HEK293 (cell line): ENCODE measurements at regions not wholly inside any gene's neighbourhood (a gene's known extent, or its start where the extent isn't known, plus 50 kb on each side); places are given as distances from the start of the nearest gene placed in this dataset.

Experiments used
- YY1 ChIP-seq: fragments of 450-650 bp; formaldehyde crosslinking; IDR thresholded peaks from 2 replicates; pipeline ENCODE4 v1.5.1; 2018; ENCODE audit warnings: missing biosample characterization, missing genetic modification characterization
- ZBTB7A ChIP-seq: fragments of 450-650 bp; formaldehyde crosslinking; IDR thresholded peaks from 2 replicates; pipeline ENCODE4 v1.5.1; 2016; ENCODE audit warnings: low read depth, missing biosample characterization, missing genetic modification characterization
- ZNF114 ChIP-seq: fragments of 450-650 bp; formaldehyde crosslinking; IDR thresholded peaks from 2 replicates; pipeline ENCODE4 v1.5.0; 2017; ENCODE audit warnings: missing biosample characterization, missing genetic modification characterization
- ZNF184 ChIP-seq: fragments of 450-650 bp; IDR thresholded peaks from 2 replicates; pipeline ENCODE4 v1.5.1; 2018; ENCODE audit warnings: missing biosample characterization, mild to moderate bottlenecking, missing genetic modification characterization
- ZNF23 ChIP-seq: fragments of 450-650 bp; formaldehyde crosslinking; IDR thresholded peaks from 2 replicates; pipeline ENCODE4 v1.5.1; 2016; ENCODE audit warnings: missing biosample characterization, missing genetic modification characterization, borderline replicate concordance
- ZNF521 ChIP-seq: fragments of 450-650 bp; formaldehyde crosslinking; IDR thresholded peaks from 2 replicates; pipeline ENCODE4 v1.5.1; 2017; ENCODE audit warnings: missing biosample characterization, mild to moderate bottlenecking, missing genetic modification characterization
- ZSCAN23 ChIP-seq: fragments of 450-650 bp; formaldehyde crosslinking; IDR thresholded peaks from 2 replicates; pipeline ENCODE4 v1.5.1; 2016; ENCODE audit warnings: missing biosample characterization, missing genetic modification characterization
- TF ChIP-seq, protein P1 (sequence below): fragments of 450-650 bp; formaldehyde crosslinking; optimal IDR thresholded peaks from 2 replicates; pipeline ENCODE3; 2016; ENCODE audit warnings: missing biosample characterization, mild to moderate bottlenecking, missing genetic modification characterization
- TF ChIP-seq, protein P2 (sequence below): fragments of 450-650 bp; formaldehyde crosslinking; IDR thresholded peaks from 2 replicates; pipeline ENCODE4 v1.5.1; 2016; ENCODE audit warnings: missing biosample characterization, missing genetic modification characterization
- TF ChIP-seq, protein P3 (sequence below): fragments of 450-650 bp; formaldehyde crosslinking; conservative IDR thresholded peaks from 2 replicates; pipeline ENCODE4 v1.5.1; 2016; ENCODE audit warnings: low read depth, missing biosample characterization, missing genetic modification characterization
- TF ChIP-seq, protein P4 (sequence below): fragments of 450-650 bp; formaldehyde crosslinking; IDR thresholded peaks from 2 replicates; pipeline ENCODE4 v1.5.1; 2016; ENCODE audit warnings: missing biosample characterization, missing genetic modification characterization
- TF ChIP-seq, protein P5 (sequence below): fragments of 450-650 bp; IDR thresholded peaks from 2 replicates; pipeline ENCODE4 v1.5.1; 2018; ENCODE audit warnings: missing biosample characterization, mild to moderate bottlenecking, missing genetic modification characterization

DNA sequence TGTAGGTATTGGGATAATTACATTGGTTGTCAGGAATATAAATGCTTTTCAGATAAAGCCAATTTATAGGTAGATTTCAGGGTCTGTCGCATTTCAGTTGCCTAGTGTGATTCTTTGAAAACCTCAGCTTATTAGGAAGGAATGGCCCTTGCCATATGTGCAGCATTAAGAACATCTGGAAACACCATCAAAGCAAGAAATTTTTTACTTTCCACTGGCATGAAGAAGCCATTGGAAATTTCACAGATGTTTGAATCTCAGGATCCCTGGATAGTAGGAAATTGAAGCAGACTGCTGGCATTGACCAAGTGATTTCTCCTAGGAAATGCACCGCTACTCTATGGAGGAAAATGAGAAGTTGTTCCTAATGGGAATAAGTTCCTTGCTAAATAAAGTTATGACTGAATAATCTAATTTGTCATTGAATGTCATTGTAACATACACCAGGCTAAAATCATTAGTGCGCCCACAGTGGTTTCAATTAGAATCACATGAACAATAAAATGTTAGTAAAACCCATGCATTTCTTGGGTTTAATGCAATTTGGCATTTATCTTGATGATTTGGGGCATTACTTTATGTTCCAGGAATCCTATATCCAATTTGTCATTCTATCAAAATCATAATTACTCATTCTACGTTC, 950.1 kb downstream of the EPHA7 start:
- TF ChIP-seq ZNF23 (no peak), YY1 (no peak), ZBTB7A (no peak), ZNF521 (no peak), ZNF114 (no peak), ZSCAN23 (tag by site-specific recombination) (no peak), ZNF184 (tag by site-specific recombination) (no peak)
- TF ChIP-seq, protein P1, sequence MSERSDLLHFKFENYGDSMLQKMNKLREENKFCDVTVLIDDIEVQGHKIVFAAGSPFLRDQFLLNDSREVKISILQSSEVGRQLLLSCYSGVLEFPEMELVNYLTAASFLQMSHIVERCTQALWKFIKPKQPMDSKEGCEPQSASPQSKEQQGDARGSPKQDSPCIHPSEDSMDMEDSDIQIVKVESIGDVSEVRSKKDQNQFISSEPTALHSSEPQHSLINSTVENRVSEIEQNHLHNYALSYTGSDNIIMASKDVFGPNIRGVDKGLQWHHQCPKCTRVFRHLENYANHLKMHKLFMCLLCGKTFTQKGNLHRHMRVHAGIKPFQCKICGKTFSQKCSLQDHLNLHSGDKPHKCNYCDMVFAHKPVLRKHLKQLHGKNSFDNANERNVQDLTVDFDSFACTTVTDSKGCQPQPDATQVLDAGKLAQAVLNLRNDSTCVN (tag by site-specific recombination) = no peak
- TF ChIP-seq, protein P2, sequence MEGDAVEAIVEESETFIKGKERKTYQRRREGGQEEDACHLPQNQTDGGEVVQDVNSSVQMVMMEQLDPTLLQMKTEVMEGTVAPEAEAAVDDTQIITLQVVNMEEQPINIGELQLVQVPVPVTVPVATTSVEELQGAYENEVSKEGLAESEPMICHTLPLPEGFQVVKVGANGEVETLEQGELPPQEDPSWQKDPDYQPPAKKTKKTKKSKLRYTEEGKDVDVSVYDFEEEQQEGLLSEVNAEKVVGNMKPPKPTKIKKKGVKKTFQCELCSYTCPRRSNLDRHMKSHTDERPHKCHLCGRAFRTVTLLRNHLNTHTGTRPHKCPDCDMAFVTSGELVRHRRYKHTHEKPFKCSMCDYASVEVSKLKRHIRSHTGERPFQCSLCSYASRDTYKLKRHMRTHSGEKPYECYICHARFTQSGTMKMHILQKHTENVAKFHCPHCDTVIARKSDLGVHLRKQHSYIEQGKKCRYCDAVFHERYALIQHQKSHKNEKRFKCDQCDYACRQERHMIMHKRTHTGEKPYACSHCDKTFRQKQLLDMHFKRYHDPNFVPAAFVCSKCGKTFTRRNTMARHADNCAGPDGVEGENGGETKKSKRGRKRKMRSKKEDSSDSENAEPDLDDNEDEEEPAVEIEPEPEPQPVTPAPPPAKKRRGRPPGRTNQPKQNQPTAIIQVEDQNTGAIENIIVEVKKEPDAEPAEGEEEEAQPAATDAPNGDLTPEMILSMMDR (tag by site-specific recombination) = no peak
- TF ChIP-seq, protein P3, sequence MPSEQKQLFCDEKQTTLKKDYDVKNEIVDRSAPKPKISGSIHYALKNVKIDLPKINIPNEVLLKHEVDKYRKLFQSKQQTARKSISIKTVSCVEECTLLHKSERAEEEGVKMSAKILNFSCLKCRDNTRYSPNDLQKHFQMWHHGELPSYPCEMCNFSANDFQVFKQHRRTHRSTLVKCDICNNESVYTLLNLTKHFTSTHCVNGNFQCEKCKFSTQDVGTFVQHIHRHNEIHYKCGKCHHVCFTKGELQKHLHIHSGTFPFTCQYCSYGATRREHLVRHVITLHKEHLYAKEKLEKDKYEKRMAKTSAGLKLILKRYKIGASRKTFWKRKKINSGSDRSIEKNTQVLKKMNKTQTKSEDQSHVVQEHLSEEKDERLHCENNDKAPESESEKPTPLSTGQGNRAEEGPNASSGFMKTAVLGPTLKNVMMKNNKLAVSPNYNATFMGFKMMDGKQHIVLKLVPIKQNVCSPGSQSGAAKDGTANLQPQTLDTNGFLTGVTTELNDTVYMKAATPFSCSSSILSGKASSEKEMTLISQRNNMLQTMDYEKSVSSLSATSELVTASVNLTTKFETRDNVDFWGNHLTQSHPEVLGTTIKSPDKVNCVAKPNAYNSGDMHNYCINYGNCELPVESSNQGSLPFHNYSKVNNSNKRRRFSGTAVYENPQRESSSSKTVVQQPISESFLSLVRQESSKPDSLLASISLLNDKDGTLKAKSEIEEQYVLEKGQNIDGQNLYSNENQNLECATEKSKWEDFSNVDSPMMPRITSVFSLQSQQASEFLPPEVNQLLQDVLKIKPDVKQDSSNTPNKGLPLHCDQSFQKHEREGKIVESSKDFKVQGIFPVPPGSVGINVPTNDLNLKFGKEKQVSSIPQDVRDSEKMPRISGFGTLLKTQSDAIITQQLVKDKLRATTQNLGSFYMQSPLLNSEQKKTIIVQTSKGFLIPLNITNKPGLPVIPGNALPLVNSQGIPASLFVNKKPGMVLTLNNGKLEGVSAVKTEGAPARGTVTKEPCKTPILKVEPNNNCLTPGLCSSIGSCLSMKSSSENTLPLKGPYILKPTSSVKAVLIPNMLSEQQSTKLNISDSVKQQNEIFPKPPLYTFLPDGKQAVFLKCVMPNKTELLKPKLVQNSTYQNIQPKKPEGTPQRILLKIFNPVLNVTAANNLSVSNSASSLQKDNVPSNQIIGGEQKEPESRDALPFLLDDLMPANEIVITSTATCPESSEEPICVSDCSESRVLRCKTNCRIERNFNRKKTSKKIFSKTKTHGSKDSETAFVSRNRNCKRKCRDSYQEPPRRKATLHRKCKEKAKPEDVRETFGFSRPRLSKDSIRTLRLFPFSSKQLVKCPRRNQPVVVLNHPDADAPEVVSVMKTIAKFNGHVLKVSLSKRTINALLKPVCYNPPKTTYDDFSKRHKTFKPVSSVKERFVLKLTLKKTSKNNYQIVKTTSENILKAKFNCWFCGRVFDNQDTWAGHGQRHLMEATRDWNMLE (tag by site-specific recombination) = no peak
- TF ChIP-seq, protein P4, sequence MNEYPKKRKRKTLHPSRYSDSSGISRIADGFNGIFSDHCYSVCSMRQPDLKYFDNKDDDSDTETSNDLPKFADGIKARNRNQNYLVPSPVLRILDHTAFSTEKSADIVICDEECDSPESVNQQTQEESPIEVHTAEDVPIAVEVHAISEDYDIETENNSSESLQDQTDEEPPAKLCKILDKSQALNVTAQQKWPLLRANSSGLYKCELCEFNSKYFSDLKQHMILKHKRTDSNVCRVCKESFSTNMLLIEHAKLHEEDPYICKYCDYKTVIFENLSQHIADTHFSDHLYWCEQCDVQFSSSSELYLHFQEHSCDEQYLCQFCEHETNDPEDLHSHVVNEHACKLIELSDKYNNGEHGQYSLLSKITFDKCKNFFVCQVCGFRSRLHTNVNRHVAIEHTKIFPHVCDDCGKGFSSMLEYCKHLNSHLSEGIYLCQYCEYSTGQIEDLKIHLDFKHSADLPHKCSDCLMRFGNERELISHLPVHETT (tag by site-specific recombination) = no peak
- TF ChIP-seq, protein P5, sequence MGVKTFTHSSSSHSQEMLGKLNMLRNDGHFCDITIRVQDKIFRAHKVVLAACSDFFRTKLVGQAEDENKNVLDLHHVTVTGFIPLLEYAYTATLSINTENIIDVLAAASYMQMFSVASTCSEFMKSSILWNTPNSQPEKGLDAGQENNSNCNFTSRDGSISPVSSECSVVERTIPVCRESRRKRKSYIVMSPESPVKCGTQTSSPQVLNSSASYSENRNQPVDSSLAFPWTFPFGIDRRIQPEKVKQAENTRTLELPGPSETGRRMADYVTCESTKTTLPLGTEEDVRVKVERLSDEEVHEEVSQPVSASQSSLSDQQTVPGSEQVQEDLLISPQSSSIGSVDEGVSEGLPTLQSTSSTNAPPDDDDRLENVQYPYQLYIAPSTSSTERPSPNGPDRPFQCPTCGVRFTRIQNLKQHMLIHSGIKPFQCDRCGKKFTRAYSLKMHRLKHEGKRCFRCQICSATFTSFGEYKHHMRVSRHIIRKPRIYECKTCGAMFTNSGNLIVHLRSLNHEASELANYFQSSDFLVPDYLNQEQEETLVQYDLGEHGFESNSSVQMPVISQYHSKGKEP (tag by site-specific recombination) = no peak
